Natural killer cell treated with Interleukin-12 subunit alpha and Interleukin-12 subunit beta and Interleukin-15 and Interleukin-18, amount 100 ng/mL, for 72 hours (primary cell): ENCODE measurements at regions not wholly inside any gene's neighbourhood (a gene's known extent, or its start where the extent isn't known, plus 50 kb on each side); places are given as distances from the start of the nearest gene placed in this dataset.
"Not testable (repeated sequence)": the region's sequence is repeated elsewhere in the genome, so short reads cannot be mapped to it uniquely, and the experiment has no call there.

ENCODE experiments used
- ATAC-seq, 2 donors: fragments of 150-1000 bp; cut with Tn5 transposase in 1 of 2; sonication (Bioruptor Pico), chemical (Tn5 transposase) in 1 of 2; 2 replicates each; pipeline ENCODE4 v1.10.0; 2021
- DNase-seq: peaks from one replicate; pipeline ENCODE4 v3.0.0; 2022; ENCODE audit warnings: low spot score
- H3K27ac Mint-ChIP-seq, 2 donors: 1 replicate in 1 of 2; 2 replicates in 1 of 2; pipeline ENCODE4 v1.8.0; 2022; ENCODE audit warnings: mixed read lengths in 2 of 2, mild to moderate bottlenecking in 1 of 2, moderate library complexity in 1 of 2
- H3K27me3 Mint-ChIP-seq, 2 donors: 1 replicate in 1 of 2; 2 replicates in 1 of 2; pipeline ENCODE4 v1.8.0; 2022; ENCODE audit warnings: mixed read lengths in 2 of 2
- H3K36me3 Mint-ChIP-seq: one replicate; pipeline ENCODE4 v1.8.0; 2022; ENCODE audit warnings: mixed read lengths
- H3K4me1 Mint-ChIP-seq, 2 donors: 1 replicate in 1 of 2; 2 replicates in 1 of 2; pipeline ENCODE4 v1.8.0; 2022; ENCODE audit warnings: low read depth in 2 of 2, mixed read lengths in 2 of 2, mild to moderate bottlenecking in 1 of 2
- H3K4me3 Mint-ChIP-seq: one replicate; pipeline ENCODE4 v1.8.0; 2022; ENCODE audit warnings: mixed read lengths
- H3K9me3 Mint-ChIP-seq: 2 replicates; pipeline ENCODE4 v1.8.0; 2022; ENCODE audit warnings: mixed read lengths

DNA sequence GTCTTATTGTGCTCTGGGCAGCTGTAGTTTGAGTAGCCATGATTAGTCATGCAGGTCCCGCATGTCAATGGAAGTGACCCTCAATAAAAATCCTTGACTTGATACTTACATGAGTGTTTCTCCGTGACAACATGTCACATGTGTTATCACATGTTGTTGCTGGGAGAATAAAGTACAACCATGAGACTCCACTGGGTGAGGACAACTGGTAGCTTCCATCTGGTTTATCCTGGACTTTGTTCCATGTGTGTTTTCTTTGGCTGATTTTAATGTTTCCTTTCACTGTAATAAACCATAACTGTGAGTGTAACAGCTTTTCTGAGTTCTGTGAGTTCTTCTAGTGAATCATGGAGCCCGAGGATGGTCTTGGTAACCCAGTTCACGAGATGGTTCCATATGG is 63.1 kb upstream of the NDN start:
- Mint-ChIP-seq H3K4me3 (no peak overlapping the region), H3K36me3 (peaks cover 5% of the 10 kb centered on the region), H3K27me3 (no peaks in the 10 kb centered on the region), H3K4me1 (no peaks in the 10 kb centered on the region), H3K9me3 (peaks cover 3% of the 10 kb centered on the region), H3K27ac (no peak overlapping the region)
- DNase-seq: no peak
- ATAC-seq: no peak

DNA sequence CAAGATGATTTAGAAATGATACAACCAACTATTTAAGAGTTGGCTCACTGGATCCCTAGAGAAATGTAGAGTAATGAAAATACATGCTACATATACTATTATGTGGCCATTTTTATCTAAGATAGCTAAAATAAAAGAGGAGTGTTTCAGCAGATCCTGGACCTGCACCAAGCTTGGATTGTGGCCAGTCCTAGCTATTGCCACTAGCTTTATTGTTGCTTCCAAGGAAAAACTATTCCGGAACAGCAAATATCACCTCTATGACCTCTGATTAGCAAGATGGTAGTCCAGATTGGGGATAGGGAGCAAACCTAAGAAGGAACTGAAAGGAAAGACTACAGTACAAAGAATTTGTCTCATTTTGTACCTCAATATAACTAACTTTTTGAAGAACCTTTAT is 63.7 kb upstream of the NDN start:
- no peak for DNase-seq
- H3K27me3 Mint-ChIP-seq: no peaks in the 10 kb centered on the region
- no peaks in the 10 kb centered on the region for H3K4me1 Mint-ChIP-seq
- H3K9me3 Mint-ChIP-seq: peaks cover 3% of the 10 kb centered on the region
- H3K36me3 Mint-ChIP-seq: peaks cover 5% of the 10 kb centered on the region
- ATAC-seq: no peak
- H3K27ac Mint-ChIP-seq: no peak overlapping the region
- H3K4me3 Mint-ChIP-seq: no peak overlapping the region

DNA sequence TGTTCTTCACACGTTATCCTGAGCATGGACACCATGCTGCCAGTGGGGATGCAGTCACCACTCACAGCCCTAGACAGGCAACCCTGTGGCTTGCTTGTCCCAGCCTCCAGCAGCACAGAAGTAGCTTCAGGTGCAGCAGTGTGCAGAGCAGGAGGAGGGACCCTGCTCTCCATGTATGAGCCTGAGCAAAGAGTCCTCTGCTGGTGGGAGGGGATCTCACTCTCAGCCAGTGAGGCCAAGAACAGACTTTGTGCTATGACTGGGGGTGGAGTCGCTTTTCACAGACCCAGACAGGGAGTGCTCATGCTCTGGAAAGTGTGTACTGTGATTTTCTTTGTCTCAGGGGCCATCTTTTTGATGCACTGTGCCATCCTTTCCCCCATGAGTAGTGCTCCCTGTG is 66.1 kb upstream of the NDN start:
- Mint-ChIP-seq H3K36me3 (no peaks in the 10 kb centered on the region), H3K27me3 (no peaks in the 10 kb centered on the region), H3K9me3 (peaks cover 7% of the 10 kb centered on the region), H3K4me1 (no peaks in the 10 kb centered on the region), H3K4me3 (no peak overlapping the region), H3K27ac (no peak overlapping the region)
- ATAC-seq: peak in 1 of 2 donors; percentile 6
- DNase-seq: no peak

DNA sequence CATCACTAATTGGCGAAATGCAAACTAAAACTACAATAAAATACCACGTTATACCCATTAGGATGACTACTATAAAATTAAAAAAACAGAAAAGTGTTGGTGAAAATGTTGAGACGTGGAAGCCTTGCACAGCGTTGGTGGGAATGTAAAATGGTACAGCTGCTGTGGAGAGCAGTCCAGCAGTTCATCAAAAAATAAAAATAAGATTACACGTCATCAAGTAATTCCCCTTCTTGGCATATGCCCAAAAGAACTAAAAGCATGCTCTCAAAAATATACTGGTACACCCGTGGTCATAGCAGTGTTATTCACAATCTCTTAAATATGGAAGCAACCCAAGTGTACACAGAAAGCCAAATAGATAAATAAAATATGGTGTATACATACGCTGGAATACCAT is 71.8 kb upstream of the NDN start:
- DNase-seq (no peak), ATAC-seq (no peak)
- Mint-ChIP-seq H3K36me3 (no peaks in the 10 kb centered on the region), H3K4me1 (no peaks in the 10 kb centered on the region), H3K27me3 (no peaks in the 10 kb centered on the region), H3K4me3 (no peak overlapping the region), H3K9me3 (peaks cover 11% of the 10 kb centered on the region), H3K27ac (no peak overlapping the region)

DNA sequence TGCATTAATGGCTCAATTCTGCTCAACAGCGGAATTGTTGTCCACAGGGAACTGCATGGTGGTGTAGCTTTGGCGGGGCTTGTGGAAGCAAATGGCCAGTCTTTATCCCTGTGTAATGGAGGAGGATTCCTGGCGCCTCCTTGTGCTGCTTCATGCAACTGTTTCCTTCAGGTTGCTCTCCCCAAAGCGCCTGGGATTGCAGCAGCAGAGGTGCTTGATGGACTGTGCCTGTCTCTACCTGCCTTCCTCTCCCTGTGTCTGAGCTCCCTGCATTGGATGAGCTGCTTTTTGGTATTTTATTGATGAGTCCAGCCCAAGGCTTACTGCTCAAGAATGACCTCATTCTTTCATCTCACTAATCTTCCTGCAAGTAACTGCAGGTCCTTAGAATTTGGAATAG is 72.9 kb upstream of the NDN start:
- no peaks in the 10 kb centered on the region for H3K36me3 Mint-ChIP-seq
- no peaks in the 10 kb centered on the region for H3K4me1 Mint-ChIP-seq
- no peak overlapping the region for H3K4me3 Mint-ChIP-seq
- no peak for ATAC-seq
- H3K27ac Mint-ChIP-seq: no peak overlapping the region
- H3K9me3 Mint-ChIP-seq: peaks cover 11% of the 10 kb centered on the region
- DNase-seq: no peak
- no peaks in the 10 kb centered on the region for H3K27me3 Mint-ChIP-seq

GRCh38 chr15:23761386-23761785 is 74.3 kb upstream of the NDN start:
- Mint-ChIP-seq H3K36me3 (no peaks in the 10 kb centered on the region), H3K4me3 (no peak overlapping the region), H3K9me3 (peaks cover 12% of the 10 kb centered on the region), H3K4me1 (no peaks in the 10 kb centered on the region), H3K27me3 (no peaks in the 10 kb centered on the region), H3K27ac (no peak overlapping the region)
- DNase-seq (no peak), ATAC-seq (no peak)

DNA sequence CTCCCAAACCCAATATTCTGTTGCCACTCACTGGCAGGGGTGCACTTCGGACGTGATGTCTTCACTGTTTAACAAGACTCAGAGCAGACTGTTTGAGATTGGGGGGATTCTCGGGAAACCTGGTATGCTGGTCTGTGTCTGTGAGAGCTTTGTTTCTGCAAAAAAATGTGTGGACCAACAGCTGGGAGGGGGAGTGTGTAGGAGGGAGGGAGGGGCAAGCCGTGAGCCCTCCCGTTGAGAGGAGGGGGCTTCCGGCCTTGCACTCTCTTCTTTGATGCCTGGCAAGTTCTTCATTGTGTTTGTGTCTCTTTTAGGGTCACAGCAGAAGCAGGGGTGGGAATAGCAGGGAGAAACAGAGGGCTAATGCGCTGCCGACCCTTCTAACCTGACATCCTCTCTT is 74.9 kb upstream of the NDN start:
- H3K4me3 Mint-ChIP-seq: no peak overlapping the region
- ATAC-seq: no peak
- DNase-seq: no peak
- no peaks in the 10 kb centered on the region for H3K36me3 Mint-ChIP-seq
- peaks cover 12% of the 10 kb centered on the region for H3K9me3 Mint-ChIP-seq
- H3K27me3 Mint-ChIP-seq: no peaks in the 10 kb centered on the region
- H3K27ac Mint-ChIP-seq: no peak overlapping the region
- H3K4me1 Mint-ChIP-seq: no peaks in the 10 kb centered on the region

GRCh38 chr15:23763021-23763420 is 75.9 kb upstream of the NDN start:
- Mint-ChIP-seq H3K4me3 (no peak overlapping the region), H3K9me3 (peaks cover 13% of the 10 kb centered on the region), H3K27me3 (no peaks in the 10 kb centered on the region), H3K27ac (no peak overlapping the region), H3K36me3 (no peaks in the 10 kb centered on the region), H3K4me1 (no peaks in the 10 kb centered on the region)
- ATAC-seq (no peak), DNase-seq (no peak)

GRCh38 chr15:23764306-23764705 is 77.2 kb upstream of the NDN start:
- peaks cover 16% of the 10 kb centered on the region for H3K9me3 Mint-ChIP-seq
- H3K4me3 Mint-ChIP-seq: no peak overlapping the region
- no peaks in the 10 kb centered on the region for H3K36me3 Mint-ChIP-seq
- ATAC-seq (no peak), DNase-seq (no peak)
- H3K4me1 Mint-ChIP-seq: no peaks in the 10 kb centered on the region
- H3K27ac Mint-ChIP-seq: no peak overlapping the region
- H3K27me3 Mint-ChIP-seq: no peaks in the 10 kb centered on the region

- ATAC-seq: no peak
- H3K27ac Mint-ChIP-seq: no peak overlapping the region
Measured at GRCh38 chr15:23764716-23765115, 77.6 kb upstream of the NDN start.

DNA sequence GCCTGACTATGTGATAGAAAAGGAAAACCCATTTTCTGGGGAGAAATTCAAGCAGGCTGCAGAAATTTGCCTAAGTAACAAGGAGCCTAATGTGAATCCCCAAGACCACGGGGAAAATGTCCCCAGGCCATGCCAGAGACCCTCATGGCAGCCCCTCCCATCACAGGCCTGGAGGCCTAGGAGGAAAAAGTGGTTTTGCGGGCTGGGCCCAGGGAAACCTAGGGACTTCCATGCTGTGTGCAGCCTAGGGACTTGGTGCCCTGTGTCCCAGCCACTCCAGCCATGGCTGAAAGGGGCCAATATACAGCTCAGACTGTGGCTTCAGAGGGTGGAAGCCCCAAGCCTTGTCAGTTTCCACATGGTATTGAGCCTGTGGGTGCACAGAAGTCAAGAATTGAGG is 79.7 kb upstream of the NDN start:
- H3K36me3 Mint-ChIP-seq, H3K27ac Mint-ChIP-seq, H3K27me3 Mint-ChIP-seq, H3K4me1 Mint-ChIP-seq, ATAC-seq, DNase-seq, H3K4me3 Mint-ChIP-seq: not testable (repeated sequence)
- H3K9me3 Mint-ChIP-seq: peaks cover 16% of the 10 kb centered on the region

More at GRCh38 chr15:23764716-23765115, 77.6 kb upstream of the NDN start:
- no peak for DNase-seq
- Mint-ChIP-seq H3K9me3 (peaks cover 13% of the 10 kb centered on the region), H3K27me3 (no peaks in the 10 kb centered on the region), H3K4me1 (no peaks in the 10 kb centered on the region), H3K4me3 (no peak overlapping the region), H3K36me3 (no peaks in the 10 kb centered on the region)

DNA sequence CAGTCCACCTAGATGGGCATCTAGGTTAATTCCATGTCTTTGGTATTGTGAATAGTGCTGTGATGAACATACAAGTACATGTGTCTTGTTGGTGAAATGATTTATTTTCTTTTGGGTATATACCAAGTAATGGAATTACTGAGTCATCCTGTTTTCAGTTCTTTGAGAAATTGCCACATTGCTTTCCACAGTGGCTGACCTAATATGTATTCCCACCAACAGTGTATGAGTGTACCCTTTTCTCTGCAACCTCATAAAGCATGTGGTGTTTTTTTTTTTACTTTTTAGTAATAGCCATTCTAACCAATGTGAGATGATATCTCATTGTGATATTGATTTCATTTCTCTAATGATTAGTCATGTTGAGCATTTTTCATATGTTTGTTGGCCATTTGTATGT is 86.0 kb upstream of the NDN start:
- H3K27me3 Mint-ChIP-seq: no peaks in the 10 kb centered on the region
- peaks cover 12% of the 10 kb centered on the region for H3K36me3 Mint-ChIP-seq
- DNase-seq (no peak), ATAC-seq (no peak)
- no peak overlapping the region for H3K4me3 Mint-ChIP-seq
- H3K9me3 Mint-ChIP-seq: peaks cover 35% of the 10 kb centered on the region
- no peak overlapping the region for H3K27ac Mint-ChIP-seq
- no peaks in the 10 kb centered on the region for H3K4me1 Mint-ChIP-seq

GRCh38 chr15:23787346-23788105 is 100.4 kb upstream of the NDN start:
- Mint-ChIP-seq H3K36me3 (no peaks in the 10 kb centered on the region), H3K27ac (no peak overlapping the region), H3K4me3 (no peak overlapping the region), H3K27me3 (no peaks in the 10 kb centered on the region), H3K9me3 (peaks cover 13% of the 10 kb centered on the region), H3K4me1 (no peaks in the 10 kb centered on the region)
- no peak for DNase-seq
- no peak for ATAC-seq

DNA sequence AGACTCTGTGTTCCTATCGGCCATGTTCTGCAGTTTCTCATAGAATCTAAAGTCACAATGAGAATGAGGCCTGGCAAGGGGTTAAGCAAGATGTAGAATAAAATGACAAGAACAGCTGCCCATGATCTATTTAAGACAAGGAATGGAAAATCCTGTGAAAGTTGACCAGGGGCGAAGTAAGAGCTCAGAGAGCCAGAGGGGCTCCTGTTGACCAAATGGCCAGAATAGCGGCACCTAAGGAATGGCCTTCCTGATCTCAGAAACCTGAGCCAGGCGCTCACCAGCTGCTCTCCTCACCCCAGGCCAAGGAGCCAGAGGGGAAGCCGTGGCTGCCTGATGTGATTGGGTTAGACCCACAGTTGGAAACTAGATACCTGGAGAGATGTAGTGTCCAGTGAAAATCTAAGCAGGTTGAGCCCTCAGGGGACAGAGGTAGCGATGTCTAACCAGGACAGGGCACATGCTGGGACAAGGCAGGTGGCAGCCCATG is 106.1 kb upstream of the NDN start:
- Mint-ChIP-seq H3K4me3 (no peak overlapping the region), H3K36me3 (peaks cover 11% of the 10 kb centered on the region), H3K27ac (no peak overlapping the region), H3K4me1 (no peaks in the 10 kb centered on the region), H3K9me3 (peaks cover 9% of the 10 kb centered on the region), H3K27me3 (no peaks in the 10 kb centered on the region)
- no peak for ATAC-seq
- DNase-seq: no peak
